Activated T-helper 17 cell treated with anti-CD3 and anti-CD28 coated beads, Interleukin-2, amount 50 U/mL, for 72 hours (primary cell): ENCODE measurements at regions not wholly inside any gene's neighbourhood (a gene's known extent, or its start where the extent isn't known, plus 50 kb on each side); places are given as distances from the start of the nearest gene placed in this dataset.
"Not testable (repeated sequence)": the region's sequence is repeated elsewhere in the genome, so short reads cannot be mapped to it uniquely, and the experiment has no call there.

Source experiments
- ATAC-seq: fragments of 150-1000 bp; cut with Tn5 transposase; replicated peaks from 2 replicates; pipeline ENCODE4 v1.10.0; 2021; ENCODE audit warnings: mild to moderate bottlenecking, moderate library complexity
- H3K27ac Mint-ChIP-seq: one replicate; pipeline ENCODE4 v1.8.0; 2022; ENCODE audit warnings: mixed read lengths
- H3K27me3 Mint-ChIP-seq: one replicate; pipeline ENCODE4 v1.8.0; 2022; ENCODE audit warnings: mixed read lengths
- H3K36me3 Mint-ChIP-seq: one replicate; pipeline ENCODE4 v1.8.0; 2022; ENCODE audit warnings: low read depth, mild to moderate bottlenecking, mixed read lengths
- H3K4me1 Mint-ChIP-seq: one replicate; pipeline ENCODE4 v1.8.0; 2022; ENCODE audit warnings: mixed read lengths
- H3K4me3 Mint-ChIP-seq: one replicate; pipeline ENCODE4 v1.8.0; 2022; ENCODE audit warnings: mild to moderate bottlenecking, mixed read lengths
- H3K9me3 Mint-ChIP-seq: one replicate; pipeline ENCODE4 v1.8.0; 2022; ENCODE audit warnings: mixed read lengths

GRCh38 chr7:15143936-15144335 lies 241.4 kb upstream of the DGKB start:
- H3K4me3 Mint-ChIP-seq = no peak overlapping the region
- peaks cover 3% of the 10 kb centered on the region for H3K9me3 Mint-ChIP-seq
- H3K4me1 Mint-ChIP-seq = no peaks in the 10 kb centered on the region
- no peak overlapping the region for H3K27ac Mint-ChIP-seq
- no peak for ATAC-seq
- H3K36me3 Mint-ChIP-seq = no peaks in the 10 kb centered on the region
- H3K27me3 Mint-ChIP-seq = no peaks in the 10 kb centered on the region

- no peaks in the 10 kb centered on the region for H3K27me3 Mint-ChIP-seq
- H3K27ac Mint-ChIP-seq = no peak overlapping the region
- no peak overlapping the region for H3K4me3 Mint-ChIP-seq
- peaks cover 2% of the 10 kb centered on the region for H3K9me3 Mint-ChIP-seq
- no peaks in the 10 kb centered on the region for H3K4me1 Mint-ChIP-seq
- H3K36me3 Mint-ChIP-seq = no peaks in the 10 kb centered on the region
- no peak for ATAC-seq
These were observed 240.6 kb upstream of the DGKB start for GRCh38 chr7:15143121-15143520.

- Mint-ChIP-seq H3K27me3 (no peaks in the 10 kb centered on the region), H3K27ac (no peak overlapping the region), H3K9me3 (no peaks in the 10 kb centered on the region), H3K4me1 (no peaks in the 10 kb centered on the region), H3K4me3 (no peak overlapping the region), H3K36me3 (no peaks in the 10 kb centered on the region)
- no peak for ATAC-seq
These were observed 237.9 kb upstream of the DGKB start for GRCh38 chr7:15140431-15140830.

GRCh38 chr7:15131661-15132060 lies 229.1 kb upstream of the DGKB start:
- Mint-ChIP-seq H3K27me3 (no peaks in the 10 kb centered on the region), H3K27ac (no peak overlapping the region), H3K36me3 (no peaks in the 10 kb centered on the region), H3K9me3 (peaks cover 4% of the 10 kb centered on the region), H3K4me3 (no peak overlapping the region), H3K4me1 (no peaks in the 10 kb centered on the region)
- no peak for ATAC-seq

GRCh38 chr7:15130666-15131541 lies 228.4 kb upstream of the DGKB start:
- no peak overlapping the region for H3K27ac Mint-ChIP-seq
- no peaks in the 10 kb centered on the region for H3K4me1 Mint-ChIP-seq
- no peak for ATAC-seq
- H3K9me3 Mint-ChIP-seq = peaks cover 4% of the 10 kb centered on the region
- no peaks in the 10 kb centered on the region for H3K27me3 Mint-ChIP-seq
- H3K36me3 Mint-ChIP-seq = no peaks in the 10 kb centered on the region
- no peak overlapping the region for H3K4me3 Mint-ChIP-seq

- H3K4me3 Mint-ChIP-seq = no peak overlapping the region
- peaks cover 4% of the 10 kb centered on the region for H3K9me3 Mint-ChIP-seq
- no peaks in the 10 kb centered on the region for H3K4me1 Mint-ChIP-seq
- no peaks in the 10 kb centered on the region for H3K36me3 Mint-ChIP-seq
- H3K27ac Mint-ChIP-seq = no peak overlapping the region
- no peaks in the 10 kb centered on the region for H3K27me3 Mint-ChIP-seq
- ATAC-seq = no peak
These were observed 226.2 kb upstream of the DGKB start for GRCh38 chr7:15128716-15129115.

- H3K27ac Mint-ChIP-seq, H3K4me3 Mint-ChIP-seq, H3K4me1 Mint-ChIP-seq, H3K27me3 Mint-ChIP-seq, ATAC-seq, H3K36me3 Mint-ChIP-seq, H3K9me3 Mint-ChIP-seq: not testable (repeated sequence)
These were observed 224.1 kb upstream of the DGKB start for GRCh38 chr7:15126653-15127052.

- Mint-ChIP-seq H3K4me3 (no peak overlapping the region), H3K27ac (no peak overlapping the region), H3K4me1 (no peaks in the 10 kb centered on the region), H3K36me3 (no peaks in the 10 kb centered on the region), H3K9me3 (peaks cover 13% of the 10 kb centered on the region), H3K27me3 (no peaks in the 10 kb centered on the region)
- no peak for ATAC-seq
These were observed 221.3 kb upstream of the DGKB start for GRCh38 chr7:15123901-15124300.

- Mint-ChIP-seq H3K4me3 (no peak overlapping the region), H3K4me1 (no peaks in the 10 kb centered on the region), H3K27ac (no peak overlapping the region), H3K27me3 (no peaks in the 10 kb centered on the region), H3K9me3 (peaks cover 8% of the 10 kb centered on the region), H3K36me3 (no peaks in the 10 kb centered on the region)
- no peak for ATAC-seq
These were observed 211.2 kb upstream of the DGKB start for GRCh38 chr7:15113752-15114151.

GRCh38 chr7:15105711-15106110 lies 203.2 kb upstream of the DGKB start:
- peaks cover 4% of the 10 kb centered on the region for H3K9me3 Mint-ChIP-seq
- H3K27ac Mint-ChIP-seq = no peak overlapping the region
- no peak for ATAC-seq
- no peaks in the 10 kb centered on the region for H3K4me1 Mint-ChIP-seq
- H3K36me3 Mint-ChIP-seq = no peaks in the 10 kb centered on the region
- H3K4me3 Mint-ChIP-seq = no peak overlapping the region
- H3K27me3 Mint-ChIP-seq = no peaks in the 10 kb centered on the region

GRCh38 chr7:15104411-15105092 lies 202.0 kb upstream of the DGKB start:
- H3K27ac Mint-ChIP-seq = no peak overlapping the region
- no peak for ATAC-seq
- no peaks in the 10 kb centered on the region for H3K36me3 Mint-ChIP-seq

GRCh38 chr7:15099074-15099473 lies 196.5 kb upstream of the DGKB start:
- Mint-ChIP-seq H3K27me3 (no peaks in the 10 kb centered on the region), H3K9me3 (no peaks in the 10 kb centered on the region), H3K4me3 (no peak overlapping the region), H3K4me1 (no peaks in the 10 kb centered on the region), H3K36me3 (no peaks in the 10 kb centered on the region), H3K27ac (no peak overlapping the region)
- ATAC-seq = no peak

More at GRCh38 chr7:15104411-15105092, 202.0 kb upstream of the DGKB start:
- Mint-ChIP-seq H3K4me3 (no peak overlapping the region), H3K9me3 (peaks cover 4% of the 10 kb centered on the region), H3K27me3 (no peaks in the 10 kb centered on the region), H3K4me1 (no peaks in the 10 kb centered on the region)

GRCh38 chr7:15096853-15097252 lies 194.3 kb upstream of the DGKB start:
- Mint-ChIP-seq H3K27me3 (no peaks in the 10 kb centered on the region), H3K27ac (no peak overlapping the region), H3K9me3 (no peaks in the 10 kb centered on the region), H3K4me3 (no peak overlapping the region), H3K36me3 (no peaks in the 10 kb centered on the region), H3K4me1 (no peaks in the 10 kb centered on the region)
- ATAC-seq = no peak

- H3K27ac Mint-ChIP-seq = no peak overlapping the region
- no peak for ATAC-seq
- H3K4me1 Mint-ChIP-seq = no peaks in the 10 kb centered on the region
- no peaks in the 10 kb centered on the region for H3K27me3 Mint-ChIP-seq
- H3K4me3 Mint-ChIP-seq = no peak overlapping the region
- no peaks in the 10 kb centered on the region for H3K9me3 Mint-ChIP-seq
- H3K36me3 Mint-ChIP-seq = no peaks in the 10 kb centered on the region
These were observed 192.4 kb upstream of the DGKB start for GRCh38 chr7:15094989-15095388.

GRCh38 chr7:15087771-15088170 lies 185.2 kb upstream of the DGKB start:
- no peak for ATAC-seq
- H3K9me3 Mint-ChIP-seq = peaks cover 4% of the 10 kb centered on the region
- H3K27ac Mint-ChIP-seq = no peak overlapping the region
- H3K27me3 Mint-ChIP-seq = no peaks in the 10 kb centered on the region
- no peak overlapping the region for H3K4me3 Mint-ChIP-seq
- H3K36me3 Mint-ChIP-seq = no peaks in the 10 kb centered on the region
- no peaks in the 10 kb centered on the region for H3K4me1 Mint-ChIP-seq
